ENCODE measurements at regions not wholly inside any gene's neighbourhood (a gene's known extent, or its start where the extent isn't known, plus 50 kb on each side); places are given as distances from the start of the nearest gene placed in this dataset.

DNA sequence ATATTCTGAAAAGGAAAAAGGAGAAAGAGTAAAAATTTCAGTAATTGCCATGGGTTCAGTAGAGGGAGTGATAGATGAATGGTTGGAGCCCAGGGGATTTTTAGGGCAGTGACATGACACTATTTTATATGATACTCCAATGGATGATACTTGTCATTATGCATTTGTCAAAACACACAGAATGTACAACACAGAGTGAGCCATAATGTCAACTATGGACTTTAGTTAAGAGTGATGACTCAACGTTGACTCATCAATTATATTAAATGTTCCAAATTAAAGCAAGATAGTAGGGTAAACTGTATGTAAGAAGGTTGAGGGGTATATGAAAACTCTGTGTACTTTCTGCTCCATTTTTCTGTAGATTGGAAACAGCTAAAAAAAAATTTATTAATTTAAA, 586.4 kb downstream of the TAF11L14 start:
- Histone ChIP-seq H3K27ac (no peak overlapping the region), H3K27me3 (no peaks in the 10 kb centered on the region), H3K4me3 (no peak overlapping the region), H3K9me3 (peaks cover 0 to 4% of the 10 kb centered on the region in 2 donors), H3K36me3 (no peaks in the 10 kb centered on the region), H3K4me1 (no peaks in the 10 kb centered on the region)
- no peak for DNase-seq (ENCODE audit: low spot score in 2 of 2)
- intact Hi-C loops (cut with DNase I; ENCODE audit: low total_unique reads), result no loop called here
- no peak for TF ChIP-seq POLR2AphosphoS5 (IDR thresholded peaks at IDR 0.05)
- TF ChIP-seq POLR2A (IDR thresholded peaks at IDR 0.05), result no peak
- TF ChIP-seq, protein P1, sequence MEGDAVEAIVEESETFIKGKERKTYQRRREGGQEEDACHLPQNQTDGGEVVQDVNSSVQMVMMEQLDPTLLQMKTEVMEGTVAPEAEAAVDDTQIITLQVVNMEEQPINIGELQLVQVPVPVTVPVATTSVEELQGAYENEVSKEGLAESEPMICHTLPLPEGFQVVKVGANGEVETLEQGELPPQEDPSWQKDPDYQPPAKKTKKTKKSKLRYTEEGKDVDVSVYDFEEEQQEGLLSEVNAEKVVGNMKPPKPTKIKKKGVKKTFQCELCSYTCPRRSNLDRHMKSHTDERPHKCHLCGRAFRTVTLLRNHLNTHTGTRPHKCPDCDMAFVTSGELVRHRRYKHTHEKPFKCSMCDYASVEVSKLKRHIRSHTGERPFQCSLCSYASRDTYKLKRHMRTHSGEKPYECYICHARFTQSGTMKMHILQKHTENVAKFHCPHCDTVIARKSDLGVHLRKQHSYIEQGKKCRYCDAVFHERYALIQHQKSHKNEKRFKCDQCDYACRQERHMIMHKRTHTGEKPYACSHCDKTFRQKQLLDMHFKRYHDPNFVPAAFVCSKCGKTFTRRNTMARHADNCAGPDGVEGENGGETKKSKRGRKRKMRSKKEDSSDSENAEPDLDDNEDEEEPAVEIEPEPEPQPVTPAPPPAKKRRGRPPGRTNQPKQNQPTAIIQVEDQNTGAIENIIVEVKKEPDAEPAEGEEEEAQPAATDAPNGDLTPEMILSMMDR (IDR thresholded peaks at IDR 0.05), result no peak

DNA sequence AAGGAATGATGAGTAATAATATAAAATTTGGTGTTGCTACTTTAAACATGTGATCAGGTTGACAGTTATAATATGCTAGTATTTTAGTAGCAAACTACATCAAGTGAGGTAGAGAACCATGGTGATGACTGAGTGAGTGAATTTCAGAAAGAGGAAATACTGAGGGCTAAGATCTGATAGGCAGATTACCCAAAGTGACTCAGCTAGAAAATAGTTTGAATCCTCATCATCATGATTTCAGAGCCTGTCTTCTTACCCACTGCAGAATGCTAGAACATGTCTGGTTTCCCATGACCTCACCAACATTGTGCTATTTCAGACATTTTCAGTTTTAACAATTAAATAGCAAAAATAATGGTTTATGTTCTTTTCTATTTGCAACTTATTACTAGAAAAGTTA, 602.1 kb downstream of the TAF11L14 start:
- Histone ChIP-seq H3K4me1 (no peaks in the 10 kb centered on the region), H3K27ac (no peak overlapping the region), H3K4me3 (no peak overlapping the region), H3K36me3 (no peaks in the 10 kb centered on the region), H3K27me3 (no peaks in the 10 kb centered on the region), H3K9me3 (no peaks in the 10 kb centered on the region)
- no peak for TF ChIP-seq POLR2AphosphoS5 (IDR thresholded peaks at IDR 0.05)
- no peak for TF ChIP-seq POLR2A (IDR thresholded peaks at IDR 0.05)
- TF ChIP-seq, protein P1 (IDR thresholded peaks at IDR 0.05), result no peak
- intact Hi-C loops (cut with DNase I; ENCODE audit: low total_unique reads), result no loop called here
- DNase-seq (ENCODE audit: low spot score in 2 of 2), result no peak

DNA sequence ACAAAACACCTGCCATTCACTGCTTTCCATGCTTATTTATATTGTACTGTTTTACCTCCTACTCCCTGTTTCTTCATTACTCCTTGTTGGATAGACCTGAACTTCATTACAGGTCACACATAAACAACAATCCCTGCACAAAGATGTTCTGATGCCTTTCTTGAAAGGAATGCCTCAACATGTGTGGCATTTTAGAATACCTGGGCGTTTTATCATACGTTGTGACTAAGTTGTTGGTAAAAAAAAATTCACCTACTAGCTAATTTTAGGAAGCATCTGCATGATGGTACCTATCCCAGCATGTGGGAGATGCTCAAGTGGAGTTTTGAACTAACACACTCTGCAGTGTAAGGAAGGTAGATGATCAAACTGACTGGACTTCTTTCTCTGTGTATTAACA, 604.1 kb downstream of the TAF11L14 start:
- intact Hi-C loops (cut with DNase I; ENCODE audit: low total_unique reads), result no loop called here
- H3K27me3 ChIP-seq, result no peaks in the 10 kb centered on the region
- no peaks in the 10 kb centered on the region for H3K36me3 ChIP-seq
- no peak overlapping the region for H3K4me3 ChIP-seq
- H3K4me1 ChIP-seq, result no peaks in the 10 kb centered on the region
- no peak for DNase-seq (ENCODE audit: low spot score in 2 of 2)
- no peaks in the 10 kb centered on the region for H3K9me3 ChIP-seq
- TF ChIP-seq POLR2A (IDR thresholded peaks at IDR 0.05), result no peak
- TF ChIP-seq POLR2AphosphoS5 (IDR thresholded peaks at IDR 0.05), result no peak
- TF ChIP-seq, protein P1 (IDR thresholded peaks at IDR 0.05), result no peak
- H3K27ac ChIP-seq, result no peak overlapping the region

DNA sequence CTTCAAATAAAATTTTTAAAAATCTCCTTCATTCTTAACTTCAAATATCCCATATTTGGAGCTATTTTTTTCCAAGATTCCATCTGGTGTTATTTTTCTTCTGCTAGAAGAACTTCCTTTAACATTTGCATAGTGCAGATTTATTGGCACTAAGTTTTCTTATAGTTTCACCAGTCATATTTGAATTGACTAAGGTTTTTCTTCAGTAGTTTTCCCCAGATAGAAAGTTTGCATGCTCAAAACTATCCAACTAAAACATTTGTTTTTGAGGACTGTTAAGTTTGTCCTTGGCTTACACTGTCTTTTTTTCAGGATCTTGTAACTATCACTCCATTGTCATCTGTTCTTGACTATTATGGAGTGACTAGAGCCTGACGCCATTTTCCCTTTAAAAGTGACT, 606.7 kb downstream of the TAF11L14 start:
- no peaks in the 10 kb centered on the region for H3K27me3 ChIP-seq
- no peak for DNase-seq (ENCODE audit: low spot score in 2 of 2)
- H3K4me1 ChIP-seq, result no peaks in the 10 kb centered on the region
- H3K4me3 ChIP-seq, result no peak overlapping the region
- intact Hi-C loops (cut with DNase I; ENCODE audit: low total_unique reads), result no loop called here
- no peaks in the 10 kb centered on the region for H3K36me3 ChIP-seq
- H3K27ac ChIP-seq, result no peak overlapping the region
- TF ChIP-seq POLR2AphosphoS5 (IDR thresholded peaks at IDR 0.05) (no peak), POLR2A (IDR thresholded peaks at IDR 0.05) (no peak)
- TF ChIP-seq, protein P1 (IDR thresholded peaks at IDR 0.05), result no peak
- no peaks in the 10 kb centered on the region for H3K9me3 ChIP-seq

DNA sequence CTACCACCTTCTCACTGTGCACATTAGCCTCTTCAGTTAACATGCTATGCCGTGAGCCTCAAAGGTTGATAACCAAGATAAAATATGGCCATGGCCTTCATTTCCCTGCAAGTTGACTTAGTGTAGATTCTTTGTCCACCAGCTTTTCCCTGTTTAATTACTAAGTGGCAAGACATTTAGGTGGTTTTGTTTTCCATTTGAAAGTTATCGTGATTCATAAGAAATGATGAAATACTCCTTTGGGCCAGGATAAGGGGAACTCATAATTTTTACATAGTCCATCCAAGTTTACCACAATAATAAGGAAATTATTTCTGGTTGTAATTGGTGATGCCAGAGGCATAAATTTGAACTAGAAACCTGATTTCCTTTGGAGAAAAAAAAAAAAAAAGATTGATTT, 609.6 kb downstream of the TAF11L14 start:
- H3K4me1 ChIP-seq, result no peaks in the 10 kb centered on the region
- no peaks in the 10 kb centered on the region for H3K36me3 ChIP-seq
- intact Hi-C loops (cut with DNase I; ENCODE audit: low total_unique reads), result no loop called here
- DNase-seq (ENCODE audit: low spot score in 2 of 2), result no peak
- peaks cover 0 to 8% of the 10 kb centered on the region in 2 donors for H3K9me3 ChIP-seq
- TF ChIP-seq POLR2AphosphoS5 (IDR thresholded peaks at IDR 0.05), result no peak
- TF ChIP-seq POLR2A (IDR thresholded peaks at IDR 0.05), result no peak
- TF ChIP-seq, protein P1 (IDR thresholded peaks at IDR 0.05), result no peak
- no peak overlapping the region for H3K27ac ChIP-seq
- H3K4me3 ChIP-seq, result no peak overlapping the region
- H3K27me3 ChIP-seq, result no peaks in the 10 kb centered on the region

All from breast epithelium (tissue), 4 donors.